ENCODE measurements at regions not wholly inside any gene's neighbourhood (a gene's known extent, or its start where the extent isn't known, plus 50 kb on each side); places are given as distances from the start of the nearest gene placed in this dataset.

GRCh38 chr4:108567831-108568230 is 52.5 kb upstream of the RPL34 start:
- TF ChIP-seq CTCF (conservative IDR thresholded peaks at IDR 0.05; ENCODE audit: low read depth, low read length), result no peak
- H3K4me2 ChIP-seq, result no peak overlapping the region
- no peaks in the 10 kb centered on the region for H4K20me1 ChIP-seq (ENCODE audit: insufficient read depth)
- H3K4me1 ChIP-seq (ENCODE audit: low read depth, poor library complexity, severe bottlenecking), result peaks cover 9% of the 10 kb centered on the region
- no peak overlapping the region for H3K27ac ChIP-seq
- no peak overlapping the region for H3K4me3 ChIP-seq (IDR thresholded peaks at IDR 0.05; ENCODE audit: insufficient read depth, low read depth, low read length)
- no peak overlapping the region for H3K9ac ChIP-seq
- no peaks in the 10 kb centered on the region for H3K27me3 ChIP-seq (ENCODE audit: insufficient read depth, low read depth)
- H3K36me3 ChIP-seq (ENCODE audit: insufficient read depth), result no peaks in the 10 kb centered on the region
- no peak overlapping the region for H2AFZ ChIP-seq (ENCODE audit: low read depth)
- no peaks in the 10 kb centered on the region for H3K79me2 ChIP-seq (ENCODE audit: insufficient read depth, low read depth)

GRCh38 chr4:108561116-108561515 is 59.3 kb upstream of the RPL34 start:
- Histone ChIP-seq H3K4me1 (ENCODE audit: low read depth, poor library complexity, severe bottlenecking) (no peaks in the 10 kb centered on the region), H3K27me3 (ENCODE audit: insufficient read depth, low read depth) (no peaks in the 10 kb centered on the region), H3K4me3 (IDR thresholded peaks at IDR 0.05; ENCODE audit: insufficient read depth, low read depth, low read length) (no peak overlapping the region), H3K79me2 (ENCODE audit: insufficient read depth, low read depth) (no peaks in the 10 kb centered on the region), H2AFZ (ENCODE audit: low read depth) (no peak overlapping the region), H3K4me2 (no peak overlapping the region), H3K36me3 (ENCODE audit: insufficient read depth) (no peaks in the 10 kb centered on the region), H3K27ac (no peak overlapping the region), H3K9ac (no peak overlapping the region), H4K20me1 (ENCODE audit: insufficient read depth) (no peaks in the 10 kb centered on the region)
- no peak for TF ChIP-seq CTCF (conservative IDR thresholded peaks at IDR 0.05; ENCODE audit: low read depth, low read length)

- Histone ChIP-seq H3K27me3 (ENCODE audit: insufficient read depth, low read depth) (no peaks in the 10 kb centered on the region), H3K27ac (no peak overlapping the region), H3K4me3 (IDR thresholded peaks at IDR 0.05; ENCODE audit: insufficient read depth, low read depth, low read length) (no peak overlapping the region), H3K79me2 (ENCODE audit: insufficient read depth, low read depth) (no peaks in the 10 kb centered on the region), H3K9ac (no peak overlapping the region), H4K20me1 (ENCODE audit: insufficient read depth) (no peaks in the 10 kb centered on the region), H3K4me1 (ENCODE audit: low read depth, poor library complexity, severe bottlenecking) (no peaks in the 10 kb centered on the region), H3K36me3 (ENCODE audit: insufficient read depth) (no peaks in the 10 kb centered on the region), H2AFZ (ENCODE audit: low read depth) (no peak overlapping the region), H3K4me2 (no peak overlapping the region)
- no peak for TF ChIP-seq CTCF (conservative IDR thresholded peaks at IDR 0.05; ENCODE audit: low read depth, low read length)
These were observed 59.8 kb upstream of the RPL34 start for GRCh38 chr4:108560616-108561015.

- Histone ChIP-seq H4K20me1 (ENCODE audit: insufficient read depth) (no peaks in the 10 kb centered on the region), H3K4me3 (IDR thresholded peaks at IDR 0.05; ENCODE audit: insufficient read depth, low read depth, low read length) (no peak overlapping the region), H3K9ac (no peak overlapping the region), H3K36me3 (ENCODE audit: insufficient read depth) (no peaks in the 10 kb centered on the region), H3K4me1 (ENCODE audit: low read depth, poor library complexity, severe bottlenecking) (no peaks in the 10 kb centered on the region), H2AFZ (ENCODE audit: low read depth) (no peak overlapping the region), H3K79me2 (ENCODE audit: insufficient read depth, low read depth) (no peaks in the 10 kb centered on the region), H3K4me2 (no peak overlapping the region), H3K27ac (no peak overlapping the region), H3K27me3 (ENCODE audit: insufficient read depth, low read depth) (no peaks in the 10 kb centered on the region)
- no peak for TF ChIP-seq CTCF (conservative IDR thresholded peaks at IDR 0.05; ENCODE audit: low read depth, low read length)
These were observed 60.5 kb upstream of the RPL34 start for GRCh38 chr4:108559911-108560310.
